B cell (primary cell): ENCODE measurements at regions not wholly inside any gene's neighbourhood (a gene's known extent, or its start where the extent isn't known, plus 50 kb on each side); places are given as distances from the start of the nearest gene placed in this dataset.

Source experiments
- ATAC-seq: fragments of 200-7000 bp; cut with Tn5 transposase; one replicate; pipeline ENCODE4 v1.10.0; 2021; ENCODE audit warnings: low read depth, mild to moderate bottlenecking, moderate number of reproducible peaks, moderate library complexity
- CTCF ChIA-PET: fragments of 350-600 bp; sonication (Branson Sonifier 250); formaldehyde crosslinking; loops from one replicate; lab custom pipeline; 2021; ENCODE audit warnings: antibody characterized with exemption, inconsistent platforms; lab: Charles Lee
- POLR2A ChIA-PET: fragments of 350-600 bp; sonication (Branson Sonifier 250); formaldehyde crosslinking; loops from one replicate; lab custom pipeline; 2021; ENCODE audit warnings: antibody characterized with exemption; lab: Charles Lee
- DNase-seq: peaks from one replicate; pipeline ENCODE4 v3.0.0; 2013
- H2AFZ ChIP-seq: 2 replicates; pipeline ENCODE4 v1.6.1; 2012; ENCODE audit warnings: mild to moderate bottlenecking, low read depth, low read length; ENCODE audit not compliant: insufficient read depth, poor library complexity, severe bottlenecking
- H3K27ac ChIP-seq, 2 donors: 1 replicate in 1 of 2; 2 replicates in 1 of 2; pipeline ENCODE4 v1.5.1; 2012 to 2013; ENCODE audit warnings: low read length in 2 of 2, mild to moderate bottlenecking in 2 of 2, moderate library complexity in 1 of 2
- H3K27me3 ChIP-seq, 4 experiments: fragments of 200-600 bp in 1 of 4; sonication (generic) in 1 of 4; replicated peaks in 1 of 4; 1 replicate in 2 of 4; 2 replicates in 2 of 4; pipeline versions ENCODE4 v1.6.1 to v1.7.0; 2013 to 2016; ENCODE audit warnings: low read length in 3 of 4, mild to moderate bottlenecking in 2 of 4, mixed read lengths in 1 of 4, moderate library complexity in 1 of 4; ENCODE audit not compliant: insufficient read depth in 4 of 4, control insufficient read depth in 3 of 4; ENCODE audit errors: control extremely low read depth in 1 of 4
- H3K36me3 ChIP-seq, 2 experiments: replicated peaks in 1 of 2; 1 replicate in 1 of 2; 2 replicates in 1 of 2; pipeline versions ENCODE4 v1.6.1 to v1.7.1; 2013; ENCODE audit warnings: low read length in 1 of 2; ENCODE audit not compliant: insufficient read depth in 2 of 2, control insufficient read depth in 1 of 2; ENCODE audit errors: control extremely low read depth in 1 of 2, extremely low read depth in 1 of 2
- H3K4me1 ChIP-seq, 2 donors: fragments of 200-600 bp in 1 of 2; sonication (generic) in 1 of 2; 1 replicate in 1 of 2; 2 replicates in 1 of 2; pipeline versions ENCODE4 v1.5.1 to v1.6.1; 2013 to 2017; ENCODE audit warnings: low read length in 2 of 2; ENCODE audit not compliant: control insufficient read depth in 2 of 2, insufficient read depth in 2 of 2
- H3K4me2 ChIP-seq: replicated peaks from 2 replicates; pipeline ENCODE3; 2012; ENCODE audit warnings: mild to moderate bottlenecking, low read depth, low read length; ENCODE audit not compliant: poor library complexity, severe bottlenecking
- H3K4me3 ChIP-seq, 5 experiments: fragments of 200-600 bp in 1 of 5; sonication (generic) in 1 of 5; 1 replicate in 3 of 5; 2 replicates in 2 of 5; pipeline versions ENCODE4 v1.5.1 to v1.7.0; 2011 to 2016; ENCODE audit warnings: low read length in 4 of 5, mild to moderate bottlenecking in 4 of 5, low read depth in 2 of 5, control low read depth in 1 of 5, moderate library complexity in 1 of 5; ENCODE audit not compliant: insufficient read depth in 1 of 5; ENCODE audit errors: control extremely low read depth in 1 of 5, extremely low read depth in 1 of 5
- H3K79me2 ChIP-seq: fragments of 200-600 bp; sonication (generic); one replicate; pipeline ENCODE4 v1.6.0; 2016; ENCODE audit warnings: low read length; ENCODE audit not compliant: control insufficient read depth, insufficient read depth
- H3K9ac ChIP-seq: fragments of 200-600 bp; sonication (generic); 2 replicates; pipeline ENCODE4 v1.6.1; 2017; ENCODE audit warnings: mild to moderate bottlenecking, low read length, moderate library complexity
- H3K9me3 ChIP-seq, 3 donors: one replicate each; pipeline versions ENCODE4 v1.6.1 to v1.7.1; 2013; ENCODE audit warnings: low read length in 2 of 3; ENCODE audit not compliant: control insufficient read depth in 2 of 3, insufficient read depth in 1 of 3; ENCODE audit errors: control extremely low read depth in 1 of 3
- H4K20me1 ChIP-seq: 2 replicates; pipeline ENCODE4 v1.6.0; 2012; ENCODE audit warnings: mild to moderate bottlenecking, low read length; ENCODE audit not compliant: insufficient read depth, control insufficient read depth, poor library complexity, severe bottlenecking
- H3K27ac Mint-ChIP-seq: one replicate; pipeline ENCODE4 v1.8.0; 2021; ENCODE audit warnings: mixed read lengths
- H3K27me3 Mint-ChIP-seq: one replicate; pipeline ENCODE4 v1.8.0; 2021; ENCODE audit warnings: mixed read lengths
- H3K4me1 Mint-ChIP-seq: one replicate; pipeline ENCODE4 v1.8.0; 2021; ENCODE audit warnings: mixed read lengths
- H3K4me3 Mint-ChIP-seq: one replicate; pipeline ENCODE4 v1.8.0; 2021; ENCODE audit warnings: mixed read lengths
- H3K9me3 Mint-ChIP-seq: one replicate; pipeline ENCODE4 v1.8.0; 2022; ENCODE audit warnings: mixed read lengths; ENCODE audit not compliant: insufficient read depth
- EZH2 ChIP-seq: IDR thresholded peaks from 2 replicates; pipeline ENCODE4 v1.6.1; 2012; ENCODE audit warnings: borderline replicate concordance, low read depth, mild to moderate bottlenecking, moderate library complexity, low read length; ENCODE audit not compliant: insufficient read depth, poor library complexity, severe bottlenecking
- WGBS: methylation state at CpG from one replicate; pipeline ENCODE4 v1.1.5; 2013; ENCODE audit warnings: missing lambda C conversion rate; ENCODE audit not compliant: insufficient coverage; 5-methylcytosine and 5-hydroxymethylcytosine counted together
- intact Hi-C: fragments of 100-400 bp; cut with micrococcal nuclease; formaldehyde crosslinking; loops from one replicate; pipeline ENCODE4 v1.10.0; 2022
- TF ChIP-seq, protein P1 (sequence below): fragments of 200-600 bp; IDR thresholded peaks from one replicate; pipeline ENCODE4 v1.8.0; 2022; ENCODE audit warnings: antibody characterized with exemption, mild to moderate bottlenecking

DNA sequence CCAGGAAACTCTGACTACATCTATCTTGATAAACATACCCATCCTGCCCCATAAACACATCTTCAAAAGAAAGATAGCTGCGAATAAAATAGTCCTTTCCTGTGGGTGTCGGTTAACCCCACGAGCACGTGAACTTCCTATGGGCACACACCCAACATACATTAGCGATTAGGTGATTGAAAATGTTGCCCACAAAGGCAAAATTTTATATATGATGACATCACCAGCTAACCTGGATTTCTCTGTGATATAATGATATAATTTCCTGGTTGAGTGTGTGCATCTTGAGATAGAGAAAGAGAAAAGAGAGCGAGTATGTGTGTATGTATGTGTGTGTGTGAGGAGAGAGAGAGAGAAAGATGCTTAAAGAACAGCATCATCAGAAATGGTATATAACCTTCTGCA, 296.1 kb downstream of the PTPRC start:
- no peaks in the 10 kb centered on the region for H4K20me1 ChIP-seq
- POLR2A ChIA-PET, result no interaction called here
- no peak for TF ChIP-seq EZH2
- TF ChIP-seq, protein P1, sequence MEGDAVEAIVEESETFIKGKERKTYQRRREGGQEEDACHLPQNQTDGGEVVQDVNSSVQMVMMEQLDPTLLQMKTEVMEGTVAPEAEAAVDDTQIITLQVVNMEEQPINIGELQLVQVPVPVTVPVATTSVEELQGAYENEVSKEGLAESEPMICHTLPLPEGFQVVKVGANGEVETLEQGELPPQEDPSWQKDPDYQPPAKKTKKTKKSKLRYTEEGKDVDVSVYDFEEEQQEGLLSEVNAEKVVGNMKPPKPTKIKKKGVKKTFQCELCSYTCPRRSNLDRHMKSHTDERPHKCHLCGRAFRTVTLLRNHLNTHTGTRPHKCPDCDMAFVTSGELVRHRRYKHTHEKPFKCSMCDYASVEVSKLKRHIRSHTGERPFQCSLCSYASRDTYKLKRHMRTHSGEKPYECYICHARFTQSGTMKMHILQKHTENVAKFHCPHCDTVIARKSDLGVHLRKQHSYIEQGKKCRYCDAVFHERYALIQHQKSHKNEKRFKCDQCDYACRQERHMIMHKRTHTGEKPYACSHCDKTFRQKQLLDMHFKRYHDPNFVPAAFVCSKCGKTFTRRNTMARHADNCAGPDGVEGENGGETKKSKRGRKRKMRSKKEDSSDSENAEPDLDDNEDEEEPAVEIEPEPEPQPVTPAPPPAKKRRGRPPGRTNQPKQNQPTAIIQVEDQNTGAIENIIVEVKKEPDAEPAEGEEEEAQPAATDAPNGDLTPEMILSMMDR, result no peak
- H3K9ac ChIP-seq, result peak overlapping the region; percentile 69
- no CpG with 5 or more reads among the region's 6 CpGs for WGBS
- no peak overlapping the region for H3K27ac Mint-ChIP-seq
- peak overlapping the region; percentile 48 for H2AFZ ChIP-seq
- H3K27me3 ChIP-seq, result peaks cover 0 to 5% (median 0%) of the 10 kb centered on the region in 4 experiments
- no peaks in the 10 kb centered on the region for H3K9me3 Mint-ChIP-seq
- H3K4me3 ChIP-seq, result peak overlapping the region; percentile 31 to 92 (median 37)
- no peaks in the 10 kb centered on the region for H3K27me3 Mint-ChIP-seq
- no peaks in the 10 kb centered on the region for H3K36me3 ChIP-seq
- H3K4me1 Mint-ChIP-seq, result peaks cover 44% of the 10 kb centered on the region
- H3K4me3 Mint-ChIP-seq, result no peak overlapping the region
- ATAC-seq, result no peak
- H3K27ac ChIP-seq, result peak overlapping the region; percentile 26 to 70
- intact Hi-C loops, result loop anchor here (5.0 kb wide), 2 partner anchors 157 to 562 kb away; no protein-coding TSS in a partner anchor
- H3K4me2 ChIP-seq, result peak overlapping the region; percentile 70
- DNase-seq, result peak; percentile 48
- CTCF ChIA-PET, result no interaction called here
- H3K79me2 ChIP-seq, result peaks cover 31% of the 10 kb centered on the region
- peaks cover 16 to 42% of the 10 kb centered on the region in 2 donors for H3K4me1 ChIP-seq
- no peaks in the 10 kb centered on the region for H3K9me3 ChIP-seq

DNA sequence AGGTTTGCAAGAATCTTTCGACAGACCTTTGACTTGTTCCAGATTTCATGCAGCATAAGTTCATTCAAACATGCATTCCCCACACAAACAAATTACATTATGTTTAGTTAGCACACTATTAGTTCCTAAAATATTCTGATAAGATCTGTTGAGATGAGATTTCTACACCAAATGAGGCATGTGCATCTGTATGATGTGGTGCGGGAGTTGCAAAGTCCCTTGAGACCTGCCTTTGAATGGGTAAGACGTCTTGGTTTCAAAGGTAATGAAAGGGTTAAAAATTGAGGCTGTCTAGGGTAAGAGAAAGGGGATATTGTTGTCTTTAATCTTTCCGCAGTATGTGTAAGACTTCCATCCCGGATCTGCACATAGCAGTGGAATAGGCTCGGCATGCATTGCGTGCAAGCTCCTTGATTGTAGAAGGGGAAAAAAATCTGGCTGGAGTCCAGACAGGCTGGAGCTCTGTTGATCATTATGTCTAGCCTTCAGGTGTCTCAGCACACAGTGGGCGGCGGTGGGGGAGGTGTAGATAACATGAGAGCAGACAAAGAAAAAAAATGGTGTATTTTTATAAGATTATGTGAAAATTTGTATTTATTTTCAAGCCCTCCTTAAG, 296.6 kb downstream of the PTPRC start:
- H3K4me1 ChIP-seq, result peaks cover 11 to 37% of the 10 kb centered on the region in 2 donors
- peak overlapping the region; percentile 69 for H3K9ac ChIP-seq
- no peaks in the 10 kb centered on the region for H4K20me1 ChIP-seq
- Mint-ChIP-seq H3K27me3 (no peaks in the 10 kb centered on the region), H3K9me3 (no peaks in the 10 kb centered on the region), H3K27ac (no peak overlapping the region), H3K4me3 (no peak overlapping the region), H3K4me1 (peaks cover 40% of the 10 kb centered on the region)
- WGBS, result 0% methylated on average over 7 of the region's 9 CpGs
- CTCF ChIA-PET, result interaction anchor here (1.4 kb wide), 1 partner anchor 247 kb away, joined by 3 read pairs; no protein-coding TSS in a partner anchor
- peaks cover 0 to 5% (median 0%) of the 10 kb centered on the region in 4 experiments for H3K27me3 ChIP-seq
- H3K9me3 ChIP-seq, result no peaks in the 10 kb centered on the region
- H3K79me2 ChIP-seq, result peaks cover 27% of the 10 kb centered on the region
- POLR2A ChIA-PET, result no interaction called here
- H2AFZ ChIP-seq, result peak overlapping the region; percentile 48
- TF ChIP-seq, protein P1, result no peak
- TF ChIP-seq EZH2, result no peak
- H3K4me2 ChIP-seq, result peak overlapping the region; percentile 70
- H3K4me3 ChIP-seq, result peak overlapping the region; percentile 31 to 92 (median 37)
- DNase-seq (peak; percentile 63), ATAC-seq (peak; percentile 22)
- intact Hi-C loops, result loop anchor here (5.0 kb wide), 2 partner anchors 157 to 562 kb away; no protein-coding TSS in a partner anchor
- no peaks in the 10 kb centered on the region for H3K36me3 ChIP-seq
- H3K27ac ChIP-seq, result peak overlapping the region in 1 of 2 donors; percentile 70
